ENCODE measurements at regions not wholly inside any gene's neighbourhood (a gene's known extent, or its start where the extent isn't known, plus 50 kb on each side); places are given as distances from the start of the nearest gene placed in this dataset.

DNA sequence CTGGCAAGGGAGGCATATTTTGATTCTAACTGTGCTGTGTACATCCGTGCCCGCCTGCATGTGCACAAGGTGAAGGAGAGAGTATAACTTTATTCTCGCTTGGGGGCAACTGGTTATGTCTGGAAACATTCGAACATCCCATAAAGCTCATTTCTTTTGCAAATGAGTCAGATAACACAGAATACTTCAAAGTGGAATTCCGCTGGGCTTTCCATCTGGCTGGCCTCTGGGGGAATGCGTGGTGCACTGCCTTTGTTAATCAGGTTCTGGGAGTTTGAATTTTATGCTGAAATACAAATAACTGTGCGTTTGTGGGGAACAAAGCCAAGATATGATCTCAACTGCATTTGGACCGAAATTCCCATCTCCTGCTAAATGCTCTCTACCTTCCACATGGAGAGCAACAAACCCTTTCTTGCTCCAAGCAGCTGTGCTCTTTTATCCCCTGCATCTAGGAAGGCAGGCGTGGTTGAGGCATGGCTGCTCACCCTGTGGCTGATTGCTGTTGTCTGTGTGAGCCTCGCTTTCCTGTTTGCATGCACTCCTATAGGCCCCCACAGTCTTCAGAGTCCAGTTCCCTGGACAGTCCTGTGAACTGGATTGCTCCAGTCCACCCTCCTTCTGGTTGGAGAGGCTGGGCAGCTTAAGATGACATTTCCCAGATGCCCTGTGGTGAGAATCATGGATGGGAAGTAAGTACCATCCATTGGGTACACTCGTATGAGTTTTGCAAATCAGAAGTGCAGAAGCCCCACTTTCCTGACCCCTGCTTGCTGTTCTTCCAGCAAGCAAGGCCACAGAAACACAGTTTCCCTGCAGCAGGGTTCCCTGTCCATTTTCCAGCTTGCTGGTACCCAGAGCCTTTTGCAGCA, 82.9 kb upstream of the ALDH1B1 start:
- no peak overlapping the region for H3K27ac ChIP-seq (ENCODE audit: low read length)
- no peak overlapping the region for H3K9ac ChIP-seq (ENCODE audit: low read length)
- no peak overlapping the region for H2AFZ ChIP-seq (ENCODE audit: low read depth, low read length)
- TF ChIP-seq, protein P1, sequence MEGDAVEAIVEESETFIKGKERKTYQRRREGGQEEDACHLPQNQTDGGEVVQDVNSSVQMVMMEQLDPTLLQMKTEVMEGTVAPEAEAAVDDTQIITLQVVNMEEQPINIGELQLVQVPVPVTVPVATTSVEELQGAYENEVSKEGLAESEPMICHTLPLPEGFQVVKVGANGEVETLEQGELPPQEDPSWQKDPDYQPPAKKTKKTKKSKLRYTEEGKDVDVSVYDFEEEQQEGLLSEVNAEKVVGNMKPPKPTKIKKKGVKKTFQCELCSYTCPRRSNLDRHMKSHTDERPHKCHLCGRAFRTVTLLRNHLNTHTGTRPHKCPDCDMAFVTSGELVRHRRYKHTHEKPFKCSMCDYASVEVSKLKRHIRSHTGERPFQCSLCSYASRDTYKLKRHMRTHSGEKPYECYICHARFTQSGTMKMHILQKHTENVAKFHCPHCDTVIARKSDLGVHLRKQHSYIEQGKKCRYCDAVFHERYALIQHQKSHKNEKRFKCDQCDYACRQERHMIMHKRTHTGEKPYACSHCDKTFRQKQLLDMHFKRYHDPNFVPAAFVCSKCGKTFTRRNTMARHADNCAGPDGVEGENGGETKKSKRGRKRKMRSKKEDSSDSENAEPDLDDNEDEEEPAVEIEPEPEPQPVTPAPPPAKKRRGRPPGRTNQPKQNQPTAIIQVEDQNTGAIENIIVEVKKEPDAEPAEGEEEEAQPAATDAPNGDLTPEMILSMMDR (IDR thresholded peaks at IDR 0.05; ENCODE audit: low read depth, low read length) = no peak
- no peak for TF ChIP-seq EZH2phosphoT487 (IDR thresholded peaks at IDR 0.05; ENCODE audit: low read depth)
- H3K27me3 ChIP-seq (ENCODE audit: low read depth, low read length) = 0 out of 2 replicates have a peak, but pooled peaks cover 4% of the 10 kb centered on the region
- peaks cover 7% of the 10 kb centered on the region for H3K4me1 ChIP-seq (ENCODE audit: low read length)
- H3K36me3 ChIP-seq (replicated peaks; ENCODE audit: low read depth, low read length) = no peaks in the 10 kb centered on the region
- no peak overlapping the region for H3K4me2 ChIP-seq (ENCODE audit: low read length)
- no peaks in the 10 kb centered on the region for H3K79me2 ChIP-seq (ENCODE audit: low read length)
- no peaks in the 10 kb centered on the region for H4K20me1 ChIP-seq (ENCODE audit: insufficient read depth, low read length)
- H3K4me3 ChIP-seq (ENCODE audit: low read length) = no peak overlapping the region
- H3K9me3 ChIP-seq (ENCODE audit: insufficient read depth, low read length) = no peaks in the 10 kb centered on the region

DNA sequence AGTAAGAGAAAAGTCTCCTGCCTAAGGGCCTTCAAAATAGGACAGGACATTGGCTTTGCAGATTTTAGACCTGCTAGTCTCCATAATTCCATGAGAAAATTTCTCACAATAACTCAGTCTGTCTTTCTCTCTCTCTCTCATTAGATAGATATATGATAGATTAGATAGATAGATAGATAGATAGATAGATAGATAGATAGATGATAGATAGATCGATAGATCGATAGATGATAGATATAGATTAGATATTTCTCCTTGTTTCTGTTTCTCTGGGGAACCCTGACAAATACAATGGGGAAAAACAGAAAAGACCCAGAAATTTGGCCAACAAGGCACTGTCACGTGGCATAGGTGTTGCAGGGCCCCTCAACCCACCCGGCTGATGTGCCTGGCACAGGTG, 84.4 kb upstream of the ALDH1B1 start:
- Histone ChIP-seq H3K27me3 (ENCODE audit: low read depth, low read length) (0 out of 2 replicates have a peak, but pooled peaks cover 4% of the 10 kb centered on the region), H3K36me3 (replicated peaks; ENCODE audit: low read depth, low read length) (no peaks in the 10 kb centered on the region), H3K79me2 (ENCODE audit: low read length) (no peaks in the 10 kb centered on the region), H3K4me1 (ENCODE audit: low read length) (peaks cover 7% of the 10 kb centered on the region), H3K4me2 (ENCODE audit: low read length) (no peak overlapping the region), H3K9me3 (ENCODE audit: insufficient read depth, low read length) (no peaks in the 10 kb centered on the region), H3K4me3 (ENCODE audit: low read length) (no peak overlapping the region), H3K27ac (ENCODE audit: low read length) (no peak overlapping the region), H3K9ac (ENCODE audit: low read length) (no peak overlapping the region), H4K20me1 (ENCODE audit: insufficient read depth, low read length) (no peaks in the 10 kb centered on the region), H2AFZ (ENCODE audit: low read depth, low read length) (no peak overlapping the region)
- no peak for TF ChIP-seq EZH2phosphoT487 (IDR thresholded peaks at IDR 0.05; ENCODE audit: low read depth)
- TF ChIP-seq, protein P1 (IDR thresholded peaks at IDR 0.05; ENCODE audit: low read depth, low read length) = no peak

DNA sequence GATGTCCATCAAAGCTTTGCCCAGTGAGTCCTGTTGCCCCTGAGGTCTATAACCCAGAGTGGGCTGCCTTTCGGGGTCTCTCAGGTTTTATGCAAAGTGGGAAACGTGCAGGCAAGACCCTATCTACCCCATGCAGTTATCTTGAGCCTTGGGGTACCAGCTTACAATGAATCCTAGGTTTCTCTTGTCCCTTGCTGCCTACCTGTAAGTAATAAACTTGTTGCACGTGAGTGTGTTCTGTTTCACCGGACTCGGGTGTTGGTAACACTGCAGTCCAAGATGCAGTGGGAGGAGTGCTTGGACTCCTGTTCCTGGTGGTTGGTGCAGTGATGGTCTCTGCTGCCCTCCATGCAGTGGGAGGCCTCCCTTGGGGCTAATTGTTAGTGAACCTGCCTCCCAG, 85.6 kb upstream of the ALDH1B1 start:
- H3K9ac ChIP-seq (ENCODE audit: low read length) = no peak overlapping the region
- H3K27ac ChIP-seq (ENCODE audit: low read length) = no peak overlapping the region
- no peaks in the 10 kb centered on the region for H3K79me2 ChIP-seq (ENCODE audit: low read length)
- H3K9me3 ChIP-seq (ENCODE audit: insufficient read depth, low read length) = no peaks in the 10 kb centered on the region
- H3K4me3 ChIP-seq (ENCODE audit: low read length) = no peak overlapping the region
- H4K20me1 ChIP-seq (ENCODE audit: insufficient read depth, low read length) = no peaks in the 10 kb centered on the region
- H3K36me3 ChIP-seq (replicated peaks; ENCODE audit: low read depth, low read length) = no peaks in the 10 kb centered on the region
- H3K27me3 ChIP-seq (ENCODE audit: low read depth, low read length) = 0 out of 2 replicates have a peak, but pooled peaks cover 4% of the 10 kb centered on the region
- TF ChIP-seq, protein P1 (IDR thresholded peaks at IDR 0.05; ENCODE audit: low read depth, low read length) = no peak
- TF ChIP-seq EZH2phosphoT487 (IDR thresholded peaks at IDR 0.05; ENCODE audit: low read depth) = no peak
- no peak overlapping the region for H3K4me2 ChIP-seq (ENCODE audit: low read length)
- H3K4me1 ChIP-seq (ENCODE audit: low read length) = peaks cover 7% of the 10 kb centered on the region
- H2AFZ ChIP-seq (ENCODE audit: low read depth, low read length) = no peak overlapping the region

DNA sequence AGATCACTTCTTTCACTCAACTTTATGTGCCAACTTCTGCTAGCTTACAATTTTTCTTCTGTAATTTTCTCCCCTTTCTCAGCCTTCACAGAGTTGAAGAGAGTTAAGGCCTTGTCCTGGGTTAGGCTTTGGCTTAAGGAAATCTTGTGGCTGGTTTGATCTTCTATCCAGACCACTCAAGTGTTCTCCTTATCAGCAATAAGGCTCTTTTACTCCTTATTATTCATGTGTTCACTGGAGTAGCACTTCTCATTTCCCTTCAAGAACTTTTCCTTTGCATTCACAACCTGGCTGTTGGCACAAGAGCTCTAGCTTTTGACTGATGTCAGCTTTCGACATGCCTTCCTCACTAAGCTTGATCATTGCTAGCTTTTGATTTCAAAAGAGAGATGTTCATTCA, 86.9 kb upstream of the ALDH1B1 start:
- H3K9me3 ChIP-seq (ENCODE audit: insufficient read depth, low read length) = no peaks in the 10 kb centered on the region
- H3K4me2 ChIP-seq (ENCODE audit: low read length) = no peak overlapping the region
- no peak overlapping the region for H3K27ac ChIP-seq (ENCODE audit: low read length)
- peaks cover under 1% of the 10 kb centered on the region; the same call in 1 of the 2 replicates for H3K4me1 ChIP-seq (ENCODE audit: low read length)
- 0 out of 2 replicates have a peak, but pooled peaks cover 4% of the 10 kb centered on the region for H3K27me3 ChIP-seq (ENCODE audit: low read depth, low read length)
- no peak overlapping the region for H3K9ac ChIP-seq (ENCODE audit: low read length)
- H4K20me1 ChIP-seq (ENCODE audit: insufficient read depth, low read length) = no peaks in the 10 kb centered on the region
- H2AFZ ChIP-seq (ENCODE audit: low read depth, low read length) = no peak overlapping the region
- TF ChIP-seq, protein P1 (IDR thresholded peaks at IDR 0.05; ENCODE audit: low read depth, low read length) = no peak
- no peak for TF ChIP-seq EZH2phosphoT487 (IDR thresholded peaks at IDR 0.05; ENCODE audit: low read depth)
- H3K4me3 ChIP-seq (ENCODE audit: low read length) = no peak overlapping the region
- H3K36me3 ChIP-seq (replicated peaks; ENCODE audit: low read depth, low read length) = no peaks in the 10 kb centered on the region
- no peaks in the 10 kb centered on the region for H3K79me2 ChIP-seq (ENCODE audit: low read length)

All from OCI-LY3 (cell line).